Neural progenitor cell (in vitro differentiated cells): ENCODE measurements at regions not wholly inside any gene's neighbourhood (a gene's known extent, or its start where the extent isn't known, plus 50 kb on each side); places are given as distances from the start of the nearest gene placed in this dataset.

Source experiments
- EZH2phosphoT487 ChIP-seq: fragments of 200-600 bp; sonication (generic); IDR thresholded peaks from 2 replicates; pipeline ENCODE4 v1.6.1; 2017; ENCODE audit warnings: antibody characterized with exemption
- TF ChIP-seq, protein P1 (sequence below): fragments of 200-600 bp; sonication (generic); IDR thresholded peaks from 2 replicates; pipeline ENCODE4 v1.5.1; 2017; ENCODE audit warnings: antibody characterized with exemption, mild to moderate bottlenecking

DNA sequence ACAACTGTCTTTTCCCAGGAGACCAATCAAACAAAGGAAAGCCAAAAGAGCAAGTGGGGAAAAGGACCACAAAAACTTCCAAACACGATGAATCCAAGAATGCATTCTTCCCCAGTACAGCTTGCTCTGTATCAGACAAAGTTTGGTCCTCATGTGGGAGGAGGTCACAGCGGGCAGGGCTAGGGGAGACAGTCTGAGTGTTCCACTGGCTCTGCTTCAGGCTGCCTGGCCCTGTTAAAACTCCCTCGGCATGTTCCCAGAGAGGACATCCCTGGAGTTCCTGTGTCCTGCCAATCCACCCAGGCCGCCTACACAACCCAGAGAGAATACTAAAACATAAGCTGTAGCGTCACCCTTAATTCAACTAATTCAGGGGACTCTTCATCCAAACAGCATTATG is 415.1 kb upstream of the DYNLRB2 start:
- TF ChIP-seq, protein P1, sequence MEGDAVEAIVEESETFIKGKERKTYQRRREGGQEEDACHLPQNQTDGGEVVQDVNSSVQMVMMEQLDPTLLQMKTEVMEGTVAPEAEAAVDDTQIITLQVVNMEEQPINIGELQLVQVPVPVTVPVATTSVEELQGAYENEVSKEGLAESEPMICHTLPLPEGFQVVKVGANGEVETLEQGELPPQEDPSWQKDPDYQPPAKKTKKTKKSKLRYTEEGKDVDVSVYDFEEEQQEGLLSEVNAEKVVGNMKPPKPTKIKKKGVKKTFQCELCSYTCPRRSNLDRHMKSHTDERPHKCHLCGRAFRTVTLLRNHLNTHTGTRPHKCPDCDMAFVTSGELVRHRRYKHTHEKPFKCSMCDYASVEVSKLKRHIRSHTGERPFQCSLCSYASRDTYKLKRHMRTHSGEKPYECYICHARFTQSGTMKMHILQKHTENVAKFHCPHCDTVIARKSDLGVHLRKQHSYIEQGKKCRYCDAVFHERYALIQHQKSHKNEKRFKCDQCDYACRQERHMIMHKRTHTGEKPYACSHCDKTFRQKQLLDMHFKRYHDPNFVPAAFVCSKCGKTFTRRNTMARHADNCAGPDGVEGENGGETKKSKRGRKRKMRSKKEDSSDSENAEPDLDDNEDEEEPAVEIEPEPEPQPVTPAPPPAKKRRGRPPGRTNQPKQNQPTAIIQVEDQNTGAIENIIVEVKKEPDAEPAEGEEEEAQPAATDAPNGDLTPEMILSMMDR = no peak
- TF ChIP-seq EZH2phosphoT487 = no peak
